GM19467 (cell line): ENCODE measurements at regions not wholly inside any gene's neighbourhood (a gene's known extent, or its start where the extent isn't known, plus 50 kb on each side); places are given as distances from the start of the nearest gene placed in this dataset.

Experiments used
- ATAC-seq: cut with Tn5 transposase; IDR thresholded peaks from one replicate; pipeline ENCODE4 v1.9.1; 2021; ENCODE audit warnings: mild to moderate bottlenecking, moderate library complexity; ENCODE audit not compliant: unreplicated experiment

GRCh38 chr21:40901691-40902090 lies 54.7 kb upstream of the DSCAM start:
- no peak for ATAC-seq

- no peak for ATAC-seq
Measured at GRCh38 chr21:40902299-40902698, 55.3 kb upstream of the DSCAM start.

GRCh38 chr21:40902993-40903392 lies 56.0 kb upstream of the DSCAM start:
- ATAC-seq = no peak

- no peak for ATAC-seq
Measured at GRCh38 chr21:40905251-40905650, 58.3 kb upstream of the DSCAM start.

GRCh38 chr21:40912375-40912774 lies 65.4 kb upstream of the DSCAM start:
- ATAC-seq = no peak

GRCh38 chr21:40915114-40915513 lies 68.2 kb upstream of the DSCAM start:
- no peak for ATAC-seq

- ATAC-seq = no peak
Measured at GRCh38 chr21:40923407-40923806, 76.4 kb upstream of the DSCAM start.

- ATAC-seq = no peak
Measured at GRCh38 chr21:40923901-40924300, 76.9 kb upstream of the DSCAM start.

GRCh38 chr21:40924641-40925040 lies 77.7 kb upstream of the DSCAM start:
- no peak for ATAC-seq

- no peak for ATAC-seq
Measured at GRCh38 chr21:40926238-40926637, 79.3 kb upstream of the DSCAM start.

- ATAC-seq = no peak
Measured at GRCh38 chr21:40929833-40930232, 82.9 kb upstream of the DSCAM start.

GRCh38 chr21:40931197-40931596 lies 84.2 kb upstream of the DSCAM start:
- no peak for ATAC-seq

GRCh38 chr21:40936178-40936577 lies 89.2 kb upstream of the DSCAM start:
- no peak for ATAC-seq

GRCh38 chr21:40936771-40937261 lies 89.9 kb upstream of the DSCAM start:
- no peak for ATAC-seq

GRCh38 chr21:40938078-40938477 lies 91.1 kb upstream of the DSCAM start:
- ATAC-seq = no peak

GRCh38 chr21:40938611-40939010 lies 91.7 kb upstream of the DSCAM start:
- no peak for ATAC-seq

GRCh38 chr21:40947713-40948112 lies 100.8 kb upstream of the DSCAM start:
- ATAC-seq = no peak

- no peak for ATAC-seq
Measured at GRCh38 chr21:40950970-40951369, 104.0 kb upstream of the DSCAM start.

GRCh38 chr21:40952551-40953323 lies 105.8 kb upstream of the DSCAM start:
- no peak for ATAC-seq

- no peak for ATAC-seq
Measured at GRCh38 chr21:40964691-40965090, 117.7 kb upstream of the DSCAM start.

- no peak for ATAC-seq
Measured at GRCh38 chr21:40967771-40968170, 120.8 kb upstream of the DSCAM start.

- ATAC-seq = no peak
Measured at GRCh38 chr21:40972151-40972550, 125.2 kb upstream of the DSCAM start.
